ENCODE measurements at regions not wholly inside any gene's neighbourhood (a gene's known extent, or its start where the extent isn't known, plus 50 kb on each side); places are given as distances from the start of the nearest gene placed in this dataset.

GRCh38 chr10:35268791-35269257 lies 67.5 kb upstream of the CCNY start:
- TF ChIP-seq GTF2F1 (IDR thresholded peaks at IDR 0.05; ENCODE audit: low read depth, low read length), result no peak
- TF ChIP-seq CHAMP1 (IDR thresholded peaks at IDR 0.05), result no peak
- TF ChIP-seq ZZZ3 (IDR thresholded peaks at IDR 0.05), result no peak
- no peak for TF ChIP-seq NFE2L1 (tag; IDR thresholded peaks at IDR 0.05; ENCODE audit: borderline replicate concordance, low read depth)
- no peak for TF ChIP-seq RAD21 (CRISPR knock-in tag; conservative IDR thresholded peaks at IDR 0.05 in 1 of 2, IDR thresholded peaks at IDR 0.05 in 1 of 2)
- TF ChIP-seq ZC3H4 (CRISPR knock-in tag; IDR thresholded peaks at IDR 0.05; ENCODE audit: borderline replicate concordance), result no peak
- TF ChIP-seq CBFA2T3 (IDR thresholded peaks at IDR 0.05), result peak; percentile 21; the same call in 1 of the 2 replicates
